OCI-LY1 (cell line): ENCODE measurements at regions not wholly inside any gene's neighbourhood (a gene's known extent, or its start where the extent isn't known, plus 50 kb on each side); places are given as distances from the start of the nearest gene placed in this dataset.

Source experiments
- H2AFZ ChIP-seq: fragments of 200-600 bp; sonication (generic), shearing (Covaris generic); 2 replicates; pipeline ENCODE4 v1.6.0; 2014; ENCODE audit warnings: antibody characterized with exemption, mild to moderate bottlenecking, low read length
- H3F3A ChIP-seq: fragments of 200-600 bp; sonication (generic), shearing (Covaris generic); 2 replicates; pipeline ENCODE4 v1.6.0; 2014; ENCODE audit warnings: mild to moderate bottlenecking, antibody characterized with exemption, low read length, moderate library complexity; ENCODE audit not compliant: insufficient read depth
- H3K27ac ChIP-seq: fragments of 200-600 bp; sonication (generic); 2 replicates; pipeline ENCODE4 v1.5.1; 2014; ENCODE audit warnings: low read length, mixed run types, mild to moderate bottlenecking, low read depth; ENCODE audit not compliant: poor library complexity, severe bottlenecking
- H3K27me3 ChIP-seq: fragments of 200-600 bp; sonication (generic); 2 replicates; pipeline ENCODE4 v1.6.0; 2014; ENCODE audit warnings: antibody characterized with exemption, mild to moderate bottlenecking, low read length, moderate library complexity; ENCODE audit not compliant: insufficient read depth
- H3K36me3 ChIP-seq: fragments of 200-600 bp; sonication (generic); 2 replicates; pipeline ENCODE4 v1.6.1; 2014; ENCODE audit warnings: mild to moderate bottlenecking, antibody characterized with exemption, low read length, moderate library complexity, mixed read lengths; ENCODE audit not compliant: insufficient read depth
- H3K4me1 ChIP-seq: fragments of 200-600 bp; sonication (generic); 2 replicates; pipeline ENCODE4 v1.5.1; 2014; ENCODE audit warnings: mild to moderate bottlenecking, low read length, moderate library complexity; ENCODE audit not compliant: insufficient read depth, severe bottlenecking
- H3K4me2 ChIP-seq: fragments of 200-600 bp; sonication (generic), shearing (Covaris generic); 2 replicates; pipeline ENCODE4 v1.6.1; 2014; ENCODE audit warnings: low read length
- H3K4me3 ChIP-seq: fragments of 200-600 bp; sonication (generic); 2 replicates; pipeline ENCODE4 v1.5.1; 2014; ENCODE audit warnings: low read length, low read depth, mild to moderate bottlenecking, mixed read lengths; ENCODE audit not compliant: poor library complexity, severe bottlenecking
- H3K79me2 ChIP-seq: fragments of 200-600 bp; shearing (Covaris generic); 2 replicates; pipeline ENCODE4 v1.6.1; 2016; ENCODE audit warnings: mixed run types, low read length, mixed read lengths; ENCODE audit not compliant: insufficient read depth
- H3K9ac ChIP-seq: fragments of 200-600 bp; sonication (generic), shearing (Covaris generic); 2 replicates; pipeline ENCODE4 v1.6.1; 2014; ENCODE audit warnings: mild to moderate bottlenecking, low read length, mixed read lengths
- H3K9me2 ChIP-seq: fragments of 200-600 bp; sonication (generic), shearing (Covaris generic); 2 replicates; pipeline ENCODE4 v1.6.1; 2014; ENCODE audit warnings: low read depth, mild to moderate bottlenecking, low read length, mixed read lengths
- H3K9me3 ChIP-seq: fragments of 200-600 bp; shearing (Covaris generic); 2 replicates; pipeline ENCODE4 v1.6.1; 2014; ENCODE audit warnings: low read length, mixed read lengths
- H4K20me1 ChIP-seq: fragments of 200-600 bp; sonication (generic), shearing (Covaris generic); 2 replicates; pipeline ENCODE4 v1.6.0; 2016; ENCODE audit warnings: mild to moderate bottlenecking, low read length; ENCODE audit not compliant: insufficient read depth
- CTCF ChIP-seq: fragments of 200-600 bp; sonication (generic), shearing (Covaris generic); IDR thresholded peaks from 2 replicates; pipeline ENCODE4 v1.5.1; 2017; ENCODE audit warnings: mild to moderate bottlenecking, antibody characterized with exemption, low read length, moderate library complexity, mixed read lengths
- EZH2 ChIP-seq: fragments of 200-600 bp; sonication (generic), shearing (Covaris generic); IDR thresholded peaks from 2 replicates; pipeline ENCODE4 v1.8.0; 2017; ENCODE audit warnings: borderline replicate concordance, mixed run types, mild to moderate bottlenecking, antibody characterized with exemption, low read length, moderate library complexity, mixed read lengths

- no peaks in the 10 kb centered on the region for H3K9me3 ChIP-seq
- TF ChIP-seq EZH2 (no peak), CTCF (no peak)
- H3K27ac ChIP-seq = no peak overlapping the region
- H3K4me2 ChIP-seq = no peak overlapping the region
- no peaks in the 10 kb centered on the region for H3K36me3 ChIP-seq
- H3K4me3 ChIP-seq = no peak overlapping the region
- H2AFZ ChIP-seq = no peak overlapping the region
- no peaks in the 10 kb centered on the region for H3K4me1 ChIP-seq
- H3K9me2 ChIP-seq = no peaks in the 10 kb centered on the region
- H4K20me1 ChIP-seq = no peaks in the 10 kb centered on the region
- no peaks in the 10 kb centered on the region for H3K27me3 ChIP-seq
- H3F3A ChIP-seq = no peaks in the 10 kb centered on the region
- no peaks in the 10 kb centered on the region for H3K79me2 ChIP-seq
- no peak overlapping the region for H3K9ac ChIP-seq
Measured at GRCh38 chr13:59326717-59327116, 837.0 kb downstream of the DIAPH3 start.

- Histone ChIP-seq H3K9ac (no peak overlapping the region), H3K4me2 (no peak overlapping the region), H3K4me1 (no peaks in the 10 kb centered on the region), H3K79me2 (no peaks in the 10 kb centered on the region), H3K9me3 (no peaks in the 10 kb centered on the region), H3K27me3 (no peaks in the 10 kb centered on the region), H3K36me3 (no peaks in the 10 kb centered on the region), H3K9me2 (no peaks in the 10 kb centered on the region), H3K27ac (no peak overlapping the region), H3K4me3 (no peak overlapping the region), H2AFZ (no peak overlapping the region), H4K20me1 (no peaks in the 10 kb centered on the region), H3F3A (no peaks in the 10 kb centered on the region)
- TF ChIP-seq CTCF = no peak
- no peak for TF ChIP-seq EZH2
Measured at GRCh38 chr13:59330764-59331163, 833.0 kb downstream of the DIAPH3 start.

DNA sequence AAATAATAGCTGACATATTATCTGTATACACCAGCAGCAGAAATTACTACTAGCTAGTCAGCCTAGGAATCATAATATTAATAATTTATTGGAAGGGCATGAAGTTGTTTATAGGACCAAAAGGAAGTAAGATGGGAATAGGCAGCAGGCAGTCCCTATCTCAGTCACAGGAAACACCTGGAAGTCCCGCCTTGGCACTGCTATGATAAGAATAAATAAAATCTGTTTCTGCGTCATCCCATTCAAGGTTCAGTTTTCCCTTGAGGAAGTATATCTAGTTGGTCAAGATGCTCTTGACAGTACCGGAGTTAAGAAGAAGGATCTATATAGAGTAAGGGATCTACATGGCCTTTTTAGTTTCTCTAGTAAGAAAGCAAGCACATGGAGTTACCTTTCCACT is 830.8 kb downstream of the DIAPH3 start:
- Histone ChIP-seq H3K4me1 (no peaks in the 10 kb centered on the region), H3K79me2 (no peaks in the 10 kb centered on the region), H3K4me2 (no peak overlapping the region), H3K27ac (no peak overlapping the region), H3F3A (no peaks in the 10 kb centered on the region), H3K9ac (no peak overlapping the region), H3K9me3 (no peaks in the 10 kb centered on the region), H3K36me3 (no peaks in the 10 kb centered on the region), H3K4me3 (no peak overlapping the region), H3K9me2 (no peaks in the 10 kb centered on the region), H2AFZ (no peak overlapping the region), H3K27me3 (no peaks in the 10 kb centered on the region), H4K20me1 (no peaks in the 10 kb centered on the region)
- no peak for TF ChIP-seq CTCF
- no peak for TF ChIP-seq EZH2
